Endothelial cell of umbilical vein (primary cell): ENCODE measurements at regions not wholly inside any gene's neighbourhood (a gene's known extent, or its start where the extent isn't known, plus 50 kb on each side); places are given as distances from the start of the nearest gene placed in this dataset.

Experiments used
- BruUV-seq: library from RNA; stranded (reverse); fragments of 400-500 nt; replicated peaks from 2 replicates; lab custom pipeline; 2021; lab: Mats Ljungman, UMichigan
- CTCF ChIA-PET: fragments of 300-600, 350-600 bp; sonication (Branson Sonifier 250); formaldehyde crosslinking; loops from one replicate; lab custom pipeline; 2021; ENCODE audit warnings: antibody characterized with exemption, inconsistent platforms; lab: Charles Lee
- POLR2A ChIA-PET: fragments of 300-600, 350-600 bp; sonication (Branson Sonifier 250); formaldehyde crosslinking; loops from one replicate; lab custom pipeline; 2021; ENCODE audit warnings: antibody characterized with exemption, inconsistent platforms; lab: Charles Lee
- DNase-seq: peaks from one replicate; pipeline ENCODE4 v3.0.0-alpha.2; 2011; ENCODE audit warnings: low read depth, low spot score
- FAIRE-seq: peaks from 2 replicates; lab custom pipeline; 2011; peaks lifted over from hg19 to GRCh38; lab: Jason Lieb, UNC
- H2AFZ ChIP-seq: 2 replicates; pipeline ENCODE4 v1.6.0; 2012; ENCODE audit warnings: low read depth, low read length, control low read depth, inconsistent platforms
- H3K27ac ChIP-seq: 2 replicates; pipeline ENCODE4 v1.5.1; 2011; ENCODE audit warnings: low read depth, mild to moderate bottlenecking, control low read depth, low read length, moderate library complexity; ENCODE audit not compliant: insufficient read depth
- H3K27me3 ChIP-seq, 2 experiments: 2 replicates each; pipeline versions ENCODE4 v1.6.0 to v1.6.1; 2011; ENCODE audit warnings: low read length in 2 of 2, mixed read lengths in 1 of 2; ENCODE audit not compliant: control insufficient read depth in 2 of 2, insufficient read depth in 2 of 2
- H3K36me3 ChIP-seq, 2 experiments: 2 replicates in 1 of 2; 3 replicates in 1 of 2; pipeline ENCODE4 v1.5.1; 2011; ENCODE audit warnings: low read length in 2 of 2, mild to moderate bottlenecking in 1 of 2, moderate library complexity in 1 of 2; ENCODE audit not compliant: control insufficient read depth in 2 of 2, insufficient read depth in 2 of 2; ENCODE audit errors: extremely low read depth in 1 of 2
- H3K4me1 ChIP-seq: 3 replicates; pipeline ENCODE4 v1.5.1; 2011; ENCODE audit warnings: mild to moderate bottlenecking, low read length; ENCODE audit not compliant: control insufficient read depth, insufficient read depth; ENCODE audit errors: extremely low read depth
- H3K4me2 ChIP-seq: 2 replicates; pipeline ENCODE4 v1.6.1; 2011; ENCODE audit warnings: low read length, control low read depth, mixed read lengths; ENCODE audit not compliant: insufficient read depth
- H3K4me3 ChIP-seq, 3 experiments: fragments of 200-600 bp in 1 of 3; sonication (generic), shearing (Covaris generic) in 1 of 3; replicated peaks in 1 of 3; 2 replicates each; pipeline ENCODE4 v1.5.1; 2011 to 2016; ENCODE audit warnings: control low read depth in 3 of 3, low read length in 3 of 3, mild to moderate bottlenecking in 2 of 3, inconsistent platforms in 1 of 3, low read depth in 1 of 3, moderate library complexity in 1 of 3; ENCODE audit not compliant: insufficient read depth in 1 of 3
- H3K79me2 ChIP-seq: 2 replicates; pipeline ENCODE4 v1.6.0; 2012; ENCODE audit warnings: low read length, inconsistent platforms; ENCODE audit not compliant: control insufficient read depth, insufficient read depth
- H3K9ac ChIP-seq: replicated peaks from 2 replicates; pipeline ENCODE3; 2011; ENCODE audit warnings: low read length, control low read depth; ENCODE audit not compliant: insufficient read depth; ENCODE audit errors: extremely low read depth
- H3K9me1 ChIP-seq: replicated peaks from 3 replicates; pipeline ENCODE4 v1.6.0; 2011; ENCODE audit warnings: mild to moderate bottlenecking, low read length; ENCODE audit not compliant: control insufficient read depth, insufficient read depth; ENCODE audit errors: extremely low read depth
- H3K9me3 ChIP-seq: replicated peaks from 2 replicates; pipeline ENCODE4 v1.5.1; 2012; ENCODE audit warnings: low read length, inconsistent platforms; ENCODE audit not compliant: control insufficient read depth, insufficient read depth
- H4K20me1 ChIP-seq: replicated peaks from 2 replicates; pipeline ENCODE3; 2011; ENCODE audit warnings: mild to moderate bottlenecking, low read length; ENCODE audit not compliant: control insufficient read depth, insufficient read depth; ENCODE audit errors: extremely low read depth
- EZH2 ChIP-seq: IDR thresholded peaks from 2 replicates; pipeline ENCODE4 v1.6.1; 2012; ENCODE audit warnings: borderline replicate concordance, low read depth, mild to moderate bottlenecking, moderate library complexity, low read length, inconsistent platforms; ENCODE audit not compliant: severe bottlenecking
- FOS ChIP-seq: IDR thresholded peaks from 2 replicates; pipeline ENCODE4 v1.6.1; 2011; ENCODE audit warnings: mild to moderate bottlenecking, low read length, moderate library complexity, borderline replicate concordance; ENCODE audit not compliant: insufficient read depth
- GATA2 ChIP-seq: IDR thresholded peaks from 2 replicates; pipeline ENCODE4 v1.7.0; 2011; ENCODE audit warnings: low read depth, mild to moderate bottlenecking, moderate library complexity, mixed read lengths, low read length; ENCODE audit not compliant: insufficient read length, insufficient read depth
- JUN ChIP-seq: IDR thresholded peaks from 2 replicates; pipeline ENCODE4 v1.6.1; 2011; ENCODE audit warnings: borderline replicate concordance, low read depth; ENCODE audit not compliant: insufficient read length, insufficient read depth
- MYC ChIP-seq: IDR thresholded peaks from one replicate; pipeline ENCODE4 v1.6.1; 2011; ENCODE audit warnings: mild to moderate bottlenecking, low read depth, low read length
- POLR2A ChIP-seq: IDR thresholded peaks from 2 replicates; pipeline ENCODE4 v1.6.1; 2012; ENCODE audit warnings: low read depth, mild to moderate bottlenecking, control low read depth, low read length
- POLR2AphosphoS5 ChIP-seq: IDR thresholded peaks from 2 replicates; pipeline ENCODE4 v1.6.1; 2012; ENCODE audit warnings: low read depth, mild to moderate bottlenecking, control low read depth, low read length, moderate library complexity; ENCODE audit not compliant: insufficient read depth
- dilution Hi-C: fragments of 300-500 bp; cut with MboI; formaldehyde crosslinking; loops from one replicate; pipeline ENCODE4 v1.15.0; 2019; ENCODE audit warnings: low sequenced_read_pairs; ENCODE audit not compliant: extremely low pct_ligation_motif_present
- intact Hi-C: fragments of 100-400 bp; cut with micrococcal nuclease; formaldehyde crosslinking; loops from one replicate; pipeline ENCODE4 v1.10.0; 2022
- TF ChIP-seq, protein P1 (sequence below), 2 donors: IDR thresholded peaks; 1 replicate in 1 of 2; 2 replicates in 1 of 2; pipeline ENCODE4 v1.5.1; 2011; ENCODE audit warnings: low read length in 2 of 2, mild to moderate bottlenecking in 2 of 2, moderate library complexity in 2 of 2, control low read depth in 1 of 2, inconsistent platforms in 1 of 2, low read depth in 1 of 2; ENCODE audit not compliant: insufficient read depth in 1 of 2; ENCODE audit errors: extremely low read depth in 1 of 2
- TF ChIP-seq, protein P2 (sequence below): IDR thresholded peaks from 2 replicates; pipeline ENCODE4 v1.6.1; 2011; ENCODE audit not compliant: insufficient read depth, insufficient read length

DNA sequence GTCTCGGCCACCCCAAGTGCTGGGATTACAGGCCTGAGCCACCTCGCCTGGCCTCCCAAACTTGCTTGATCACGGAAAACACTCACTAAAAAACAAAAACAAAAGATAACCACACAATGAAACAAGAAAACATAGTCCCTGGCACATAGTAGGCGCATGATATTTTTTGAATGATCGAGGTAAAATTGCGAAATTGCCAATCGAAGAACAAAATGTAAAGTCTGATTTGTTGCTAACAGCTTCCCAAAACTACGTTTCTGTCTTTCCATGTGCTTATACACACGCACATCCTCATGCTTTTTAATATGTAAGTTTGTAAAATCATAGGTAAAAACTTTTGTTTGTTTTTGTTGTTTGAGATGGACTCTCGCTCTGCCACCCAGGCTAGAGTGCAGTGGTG, 168.5 kb upstream of the SALL4 start:
- Histone ChIP-seq H3K27me3 (no peaks in the 10 kb centered on the region), H3K4me1 (no peaks in the 10 kb centered on the region), H3K9ac (no peak overlapping the region), H3K9me3 (no peaks in the 10 kb centered on the region), H3K79me2 (no peaks in the 10 kb centered on the region), H2AFZ (no peak overlapping the region), H3K36me3 (no peaks in the 10 kb centered on the region), H4K20me1 (no peaks in the 10 kb centered on the region), H3K4me2 (no peak overlapping the region), H3K9me1 (no peaks in the 10 kb centered on the region), H3K4me3 (no peak overlapping the region), H3K27ac (no peak overlapping the region)
- TF ChIP-seq, protein P1, sequence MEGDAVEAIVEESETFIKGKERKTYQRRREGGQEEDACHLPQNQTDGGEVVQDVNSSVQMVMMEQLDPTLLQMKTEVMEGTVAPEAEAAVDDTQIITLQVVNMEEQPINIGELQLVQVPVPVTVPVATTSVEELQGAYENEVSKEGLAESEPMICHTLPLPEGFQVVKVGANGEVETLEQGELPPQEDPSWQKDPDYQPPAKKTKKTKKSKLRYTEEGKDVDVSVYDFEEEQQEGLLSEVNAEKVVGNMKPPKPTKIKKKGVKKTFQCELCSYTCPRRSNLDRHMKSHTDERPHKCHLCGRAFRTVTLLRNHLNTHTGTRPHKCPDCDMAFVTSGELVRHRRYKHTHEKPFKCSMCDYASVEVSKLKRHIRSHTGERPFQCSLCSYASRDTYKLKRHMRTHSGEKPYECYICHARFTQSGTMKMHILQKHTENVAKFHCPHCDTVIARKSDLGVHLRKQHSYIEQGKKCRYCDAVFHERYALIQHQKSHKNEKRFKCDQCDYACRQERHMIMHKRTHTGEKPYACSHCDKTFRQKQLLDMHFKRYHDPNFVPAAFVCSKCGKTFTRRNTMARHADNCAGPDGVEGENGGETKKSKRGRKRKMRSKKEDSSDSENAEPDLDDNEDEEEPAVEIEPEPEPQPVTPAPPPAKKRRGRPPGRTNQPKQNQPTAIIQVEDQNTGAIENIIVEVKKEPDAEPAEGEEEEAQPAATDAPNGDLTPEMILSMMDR (IDR thresholded peaks at IDR 0.05; ENCODE audit: extremely low read depth in 1 of 2, insufficient read depth in 1 of 2, low read depth in 1 of 2, low read length in 2 of 2) = no peak
- TF ChIP-seq, protein P2, sequence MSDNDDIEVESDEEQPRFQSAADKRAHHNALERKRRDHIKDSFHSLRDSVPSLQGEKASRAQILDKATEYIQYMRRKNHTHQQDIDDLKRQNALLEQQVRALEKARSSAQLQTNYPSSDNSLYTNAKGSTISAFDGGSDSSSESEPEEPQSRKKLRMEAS = no peak
- TF ChIP-seq EZH2 (no peak), POLR2AphosphoS5 (no peak), MYC (no peak), FOS (no peak), GATA2 (no peak), JUN (no peak), POLR2A (no peak)
- no peak for FAIRE-seq
- CTCF ChIA-PET = interaction anchor here (1.0 kb wide), 1 partner anchor 90 kb away, joined by 4 read pairs; no protein-coding TSS in a partner anchor
- POLR2A ChIA-PET = no interaction called here
- no TSS peak for BruUV-seq
- dilution Hi-C loops = no loop called here
- intact Hi-C loops = no loop called here
- DNase-seq = no peak
